ENCODE measurements at regions not wholly inside any gene's neighbourhood (a gene's known extent, or its start where the extent isn't known, plus 50 kb on each side); places are given as distances from the start of the nearest gene placed in this dataset.

GRCh38 chr1:81690676-81691453 is 109.9 kb upstream of the ADGRL2 start:
- no peak for TF ChIP-seq SUZ12 (IDR thresholded peaks at IDR 0.05; ENCODE audit: extremely low read depth, insufficient read depth, insufficient read length)
- no peak for TF ChIP-seq ZNF274 (IDR thresholded peaks at IDR 0.05; ENCODE audit: low read depth, low read length)
